HEK293 (cell line): ENCODE measurements at regions not wholly inside any gene's neighbourhood (a gene's known extent, or its start where the extent isn't known, plus 50 kb on each side); places are given as distances from the start of the nearest gene placed in this dataset.

Experiments
- CTCF ChIA-PET: fragments of 350-600 bp; formaldehyde crosslinking; extraction: SDS; loops from one replicate; lab custom pipeline; 2021; ENCODE audit warnings: antibody characterized with exemption; lab: Yijun Ruan, JAX
- POLR2A ChIA-PET: fragments of 300-600 bp; formaldehyde crosslinking; extraction: SDS; loops from one replicate; lab custom pipeline; 2020; ENCODE audit warnings: antibody characterized with exemption, inconsistent platforms; lab: Yijun Ruan, JAX
- H3K27ac ChIP-seq: fragments of 200-500 bp; sonication (Bioruptor generic); 2 replicates; pipeline ENCODE4 v1.5.1; 2014; ENCODE audit warnings: low read depth, low read length, control low read depth, inconsistent platforms; ENCODE audit errors: extremely low read depth
- H3K36me3 ChIP-seq, 2 experiments: fragments of 200-500 bp in 1 of 2; sonication (Bioruptor generic) in 1 of 2; 1 replicate in 1 of 2; 2 replicates in 1 of 2; pipeline ENCODE4 v1.5.1; 2014 to 2017; ENCODE audit warnings: inconsistent platforms in 2 of 2, low read length in 2 of 2; ENCODE audit not compliant: control insufficient read depth in 2 of 2, insufficient read depth in 1 of 2
- H3K4me1 ChIP-seq: fragments of 200-500 bp; sonication (Bioruptor generic); 2 replicates; pipeline ENCODE4 v1.5.1; 2014; ENCODE audit warnings: mild to moderate bottlenecking, low read length, inconsistent platforms; ENCODE audit not compliant: control insufficient read depth, insufficient read depth
- H3K4me3 ChIP-seq: 2 replicates; pipeline ENCODE4 v1.5.1; 2011; ENCODE audit warnings: low read depth, mild to moderate bottlenecking, control low read depth, low read length, moderate library complexity
- H3K9me3 ChIP-seq: fragments of 200-500 bp; sonication (Bioruptor generic); 2 replicates; pipeline ENCODE4 v1.5.1; 2014; ENCODE audit warnings: low read depth, low read length, inconsistent platforms; ENCODE audit not compliant: control insufficient read depth, insufficient read depth
- BCL11B ChIP-seq: fragments of 450-650 bp; formaldehyde crosslinking; IDR thresholded peaks from 2 replicates; pipeline ENCODE4 v1.5.1; 2016; ENCODE audit warnings: low read depth, missing biosample characterization, missing genetic modification characterization
- CTCF ChIP-seq: fragments of 450-650 bp; formaldehyde crosslinking; IDR thresholded peaks from 2 replicates; pipeline ENCODE4 v1.5.1; 2016; ENCODE audit warnings: missing biosample characterization, missing genetic modification characterization
- EGR2 ChIP-seq: fragments of 450-650 bp; formaldehyde crosslinking; IDR thresholded peaks from 2 replicates; pipeline ENCODE4 v1.5.1; 2016; ENCODE audit warnings: low read depth, missing biosample characterization, missing genetic modification characterization
- FEZF1 ChIP-seq: fragments of 450-650 bp; formaldehyde crosslinking; IDR thresholded peaks from 2 replicates; pipeline ENCODE4 v1.5.1; 2016; ENCODE audit warnings: missing biosample characterization, missing genetic modification characterization
- PRDM1 ChIP-seq: fragments of 450-650 bp; formaldehyde crosslinking; IDR thresholded peaks from 2 replicates; pipeline ENCODE4; 2016; ENCODE audit warnings: missing biosample characterization, missing genetic modification characterization
- SCRT1 ChIP-seq: fragments of 450-650 bp; formaldehyde crosslinking; IDR thresholded peaks from 2 replicates; pipeline ENCODE4 v1.5.1; 2016; ENCODE audit warnings: missing biosample characterization, missing genetic modification characterization, borderline replicate concordance
- SCRT2 ChIP-seq: fragments of 450-650 bp; formaldehyde crosslinking; IDR thresholded peaks from 2 replicates; pipeline ENCODE4 v1.5.1; 2016; ENCODE audit warnings: missing biosample characterization, missing genetic modification characterization
- ZBTB17 ChIP-seq: fragments of 450-650 bp; formaldehyde crosslinking; IDR thresholded peaks from 2 replicates; pipeline ENCODE4 v1.5.1; 2016; ENCODE audit warnings: missing biosample characterization, missing genetic modification characterization
- ZBTB6 ChIP-seq: fragments of 450-650 bp; formaldehyde crosslinking; IDR thresholded peaks from 2 replicates; pipeline ENCODE4 v1.5.1; 2017; ENCODE audit warnings: missing biosample characterization, missing genetic modification characterization
- ZFP3 ChIP-seq: fragments of 450-650 bp; formaldehyde crosslinking; IDR thresholded peaks from 2 replicates; pipeline ENCODE4 v1.5.1; 2016; ENCODE audit warnings: low read depth, missing biosample characterization, missing genetic modification characterization
- ZNF155 ChIP-seq: fragments of 450-650 bp; formaldehyde crosslinking; IDR thresholded peaks from 2 replicates; pipeline ENCODE4 v1.5.1; 2016; ENCODE audit warnings: missing biosample characterization, missing genetic modification characterization
- ZNF184 ChIP-seq: fragments of 450-650 bp; IDR thresholded peaks from 2 replicates; pipeline ENCODE4 v1.5.1; 2018; ENCODE audit warnings: missing biosample characterization, mild to moderate bottlenecking, missing genetic modification characterization
- ZNF335 ChIP-seq: fragments of 450-650 bp; formaldehyde crosslinking; conservative IDR thresholded peaks from 2 replicates; pipeline ENCODE4 v1.5.1; 2016; ENCODE audit warnings: missing biosample characterization, missing genetic modification characterization
- ZNF404 ChIP-seq: fragments of 450-650 bp; formaldehyde crosslinking; IDR thresholded peaks from 2 replicates; pipeline ENCODE4 v1.5.1; 2017; ENCODE audit warnings: missing biosample characterization, missing genetic modification characterization
- ZNF561 ChIP-seq: fragments of 450-650 bp; IDR thresholded peaks from 2 replicates; pipeline ENCODE4 v1.5.1; 2018; ENCODE audit warnings: missing biosample characterization, missing genetic modification characterization, borderline replicate concordance
- ZNF610 ChIP-seq: fragments of 450-650 bp; formaldehyde crosslinking; IDR thresholded peaks from 2 replicates; pipeline ENCODE4 v1.5.1; 2016; ENCODE audit warnings: missing biosample characterization, missing genetic modification characterization, borderline replicate concordance
- ZNF626 ChIP-seq: fragments of 450-650 bp; sonication (Bioruptor Pico); formaldehyde crosslinking; IDR thresholded peaks from 2 replicates; pipeline ENCODE4 v1.5.1; 2018; ENCODE audit warnings: missing biosample characterization, missing genetic modification characterization, inconsistent platforms
- ZNF639 ChIP-seq: fragments of 450-650 bp; formaldehyde crosslinking; IDR thresholded peaks from 2 replicates; pipeline ENCODE4 v1.5.1; 2016; ENCODE audit warnings: missing biosample characterization, missing genetic modification characterization
- ZNF677 ChIP-seq: fragments of 450-650 bp; IDR thresholded peaks from 2 replicates; pipeline ENCODE4 v1.5.0; 2018; ENCODE audit warnings: missing biosample characterization, mild to moderate bottlenecking, missing genetic modification characterization, moderate library complexity
- ZNF692 ChIP-seq: fragments of 450-650 bp; formaldehyde crosslinking; IDR thresholded peaks from 2 replicates; pipeline ENCODE4 v1.5.1; 2016; ENCODE audit warnings: missing biosample characterization, missing genetic modification characterization
- ZNF776 ChIP-seq: fragments of 450-650 bp; formaldehyde crosslinking; IDR thresholded peaks from 2 replicates; pipeline ENCODE4 v1.5.0; 2017; ENCODE audit warnings: missing biosample characterization, missing genetic modification characterization, borderline replicate concordance
- ZNF843 ChIP-seq: fragments of 450-650 bp; formaldehyde crosslinking; IDR thresholded peaks from 2 replicates; pipeline ENCODE4 v1.5.1; 2016; ENCODE audit warnings: missing biosample characterization, missing genetic modification characterization
- ZSCAN5A ChIP-seq: fragments of 450-650 bp; formaldehyde crosslinking; IDR thresholded peaks from 2 replicates; pipeline ENCODE4 v1.5.1; 2016; ENCODE audit warnings: missing biosample characterization, missing genetic modification characterization

- 0 out of 2 replicates have a peak, but pooled peaks have one; percentile 34 for TF ChIP-seq ZSCAN5A (tag by site-specific recombination)
- TF ChIP-seq, all 188 proteins: peak for 4
These were observed 86.2 kb upstream of the WDR26 start (continued) for GRCh38 chr1:224520808-224521207.

GRCh38 chr1:224521904-224522734, 87.5 kb upstream of the WDR26 start:
- POLR2A ChIA-PET: no interaction called here
- H3K27ac ChIP-seq: no peak overlapping the region

More at GRCh38 chr1:224521904-224522734, 87.5 kb upstream of the WDR26 start:
- Histone ChIP-seq H3K4me3 (no peak overlapping the region), H3K4me1 (no peaks in the 10 kb centered on the region; the same call in 1 of the 2 replicates), H3K36me3 (no peaks in the 10 kb centered on the region), H3K9me3 (no peaks in the 10 kb centered on the region)
- CTCF ChIA-PET: interaction anchor here (0.6 to 5.6 kb wide), 16 partner anchors 8 to 401 kb away, joined by 3 to 85 read pairs (median 4); no protein-coding TSS in a partner anchor
- TF ChIP-seq CTCF (tag by site-specific recombination) (0 out of 2 replicates have a peak, but pooled peaks have one; percentile 24), ZNF626 (tag by site-specific recombination) (no peak), BCL11B (tag by site-specific recombination) (no peak), ZNF404 (tag by site-specific recombination) (no peak), ZNF335 (tag by site-specific recombination) (peak; percentile 29; the same call in 1 of the 2 replicates), ZNF776 (tag by site-specific recombination) (no peak), ZBTB6 (tag by site-specific recombination) (no peak), ZNF155 (no peak), ZNF610 (tag by site-specific recombination) (no peak), ZNF692 (no peak), ZFP3 (tag by site-specific recombination) (no peak), EGR2 (tag by site-specific recombination) (no peak), ZNF561 (tag by site-specific recombination) (no peak), ZNF677 (tag by site-specific recombination) (0 out of 2 replicates have a peak, but pooled peaks have one; percentile 2), SCRT1 (peak; percentile 86), SCRT2 (tag by site-specific recombination) (peak; percentile 94), PRDM1 (peak; percentile 80), ZNF843 (tag by site-specific recombination) (no peak), ZNF184 (tag by site-specific recombination) (no peak), ZBTB17 (tag by site-specific recombination) (no peak), FEZF1 (tag by site-specific recombination) (peak; percentile 59), ZNF639 (tag by site-specific recombination) (no peak)
